CD4-positive, CD25-positive, alpha-beta regulatory T cell (primary cell): ENCODE measurements at regions not wholly inside any gene's neighbourhood (a gene's known extent, or its start where the extent isn't known, plus 50 kb on each side); places are given as distances from the start of the nearest gene placed in this dataset.

Source experiments
- ATAC-seq, 2 donors: fragments of 150-1000 bp; cut with Tn5 transposase; one replicate each; pipeline ENCODE4 v1.10.0; 2021; ENCODE audit warnings: low read depth in 2 of 2, moderate number of reproducible peaks in 2 of 2, moderate library complexity in 1 of 2
- DNase-seq, 3 donors: peaks; one replicate each; pipeline versions ENCODE4 v3.0.0 to v3.0.0-alpha.2; 2012 to 2022; ENCODE audit warnings: mixed read lengths in 1 of 3
- H3K27ac ChIP-seq: one replicate; pipeline ENCODE4 v1.7.0; 2013; ENCODE audit warnings: mild to moderate bottlenecking, low read length; ENCODE audit not compliant: insufficient read depth, poor library complexity, severe bottlenecking
- H3K27me3 ChIP-seq: one replicate; pipeline ENCODE4 v1.7.0; 2013; ENCODE audit warnings: low read length; ENCODE audit not compliant: control insufficient read depth, insufficient read depth
- H3K36me3 ChIP-seq: one replicate; pipeline ENCODE4 v1.7.0; 2013; ENCODE audit warnings: mild to moderate bottlenecking, low read length, moderate library complexity; ENCODE audit not compliant: control insufficient read depth, insufficient read depth
- H3K4me1 ChIP-seq: 2 replicates; pipeline ENCODE4 v1.7.0; 2013; ENCODE audit warnings: mild to moderate bottlenecking, low read length; ENCODE audit not compliant: insufficient read depth, control insufficient read depth, poor library complexity, severe bottlenecking
- H3K4me3 ChIP-seq: one replicate; pipeline ENCODE4 v1.7.0; 2013; ENCODE audit warnings: low read depth, mild to moderate bottlenecking, low read length, moderate library complexity
- H3K9me3 ChIP-seq, 2 experiments: 1 replicate in 1 of 2; 2 replicates in 1 of 2; pipeline ENCODE4 v1.7.0; 2013; ENCODE audit warnings: low read length in 2 of 2, mild to moderate bottlenecking in 1 of 2, moderate library complexity in 1 of 2; ENCODE audit not compliant: control insufficient read depth in 2 of 2
- H3K27ac Mint-ChIP-seq, 3 donors: one replicate each; pipeline ENCODE4 v1.8.0; 2020 to 2022; ENCODE audit warnings: mild to moderate bottlenecking in 3 of 3, mixed read lengths in 3 of 3, moderate library complexity in 2 of 3
- H3K27me3 Mint-ChIP-seq: one replicate; pipeline ENCODE4 v1.8.0; 2022; ENCODE audit warnings: mild to moderate bottlenecking, mixed read lengths
- H3K36me3 Mint-ChIP-seq: one replicate; pipeline ENCODE4 v1.8.0; 2020; ENCODE audit warnings: mixed read lengths
- H3K4me1 Mint-ChIP-seq, 4 donors: one replicate each; pipeline ENCODE4 v1.8.0; 2020 to 2022; ENCODE audit warnings: mixed read lengths in 4 of 4, mild to moderate bottlenecking in 1 of 4
- H3K4me3 Mint-ChIP-seq, 4 donors: one replicate each; pipeline ENCODE4 v1.8.0; 2020 to 2022; ENCODE audit warnings: mild to moderate bottlenecking in 4 of 4, mixed read lengths in 4 of 4, moderate library complexity in 3 of 4
- H3K9me3 Mint-ChIP-seq, 7 donors: one replicate each; pipeline ENCODE4 v1.8.0; 2020 to 2022; ENCODE audit warnings: mixed read lengths in 7 of 7, mild to moderate bottlenecking in 3 of 7, moderate library complexity in 2 of 7

- no peak for DNase-seq
- H3K9me3 ChIP-seq, result no peaks in the 10 kb centered on the region
Observed at GRCh38 chr4:124143632-124144031, 568.9 kb downstream of the ANKRD50 start.

GRCh38 chr4:124144238-124144654 lies 568.3 kb downstream of the ANKRD50 start:
- Histone ChIP-seq H3K4me3 (no peak overlapping the region), H3K27me3 (no peaks in the 10 kb centered on the region), H3K36me3 (no peaks in the 10 kb centered on the region), H3K9me3 (no peaks in the 10 kb centered on the region), H3K27ac (no peak overlapping the region), H3K4me1 (no peaks in the 10 kb centered on the region)
- Mint-ChIP-seq H3K9me3 (peaks cover 0 to 5% (median 0%) of the 10 kb centered on the region in 7 donors), H3K4me3 (no peak overlapping the region), H3K27me3 (no peaks in the 10 kb centered on the region), H3K4me1 (no peaks in the 10 kb centered on the region), H3K27ac (no peak overlapping the region), H3K36me3 (no peaks in the 10 kb centered on the region)
- DNase-seq (no peak), ATAC-seq (no peak)

More at GRCh38 chr4:124143632-124144031, 568.9 kb downstream of the ANKRD50 start:
- Histone ChIP-seq H3K4me1 (no peaks in the 10 kb centered on the region), H3K36me3 (no peaks in the 10 kb centered on the region), H3K27ac (no peak overlapping the region), H3K4me3 (no peak overlapping the region), H3K27me3 (no peaks in the 10 kb centered on the region)
- Mint-ChIP-seq H3K27ac (no peak overlapping the region), H3K9me3 (peaks cover 0 to 5% (median 0%) of the 10 kb centered on the region in 7 donors), H3K36me3 (no peaks in the 10 kb centered on the region), H3K27me3 (no peaks in the 10 kb centered on the region), H3K4me1 (no peaks in the 10 kb centered on the region), H3K4me3 (no peak overlapping the region)
- ATAC-seq, result no peak

GRCh38 chr4:124146068-124146467 lies 566.5 kb downstream of the ANKRD50 start:
- H3K4me3 ChIP-seq, result no peak overlapping the region
- DNase-seq (no peak), ATAC-seq (no peak)
- H3K27ac Mint-ChIP-seq, result no peak overlapping the region
- no peaks in the 10 kb centered on the region for H3K36me3 ChIP-seq
- H3K9me3 Mint-ChIP-seq, result peaks cover 0 to 5% (median 0%) of the 10 kb centered on the region in 7 donors
- no peaks in the 10 kb centered on the region for H3K27me3 ChIP-seq
- no peak overlapping the region for H3K4me3 Mint-ChIP-seq
- H3K4me1 Mint-ChIP-seq, result no peaks in the 10 kb centered on the region
- no peak overlapping the region for H3K27ac ChIP-seq
- no peaks in the 10 kb centered on the region for H3K27me3 Mint-ChIP-seq
- no peaks in the 10 kb centered on the region for H3K36me3 Mint-ChIP-seq
- no peaks in the 10 kb centered on the region for H3K9me3 ChIP-seq
- no peaks in the 10 kb centered on the region for H3K4me1 ChIP-seq

GRCh38 chr4:124151031-124151430 lies 561.5 kb downstream of the ANKRD50 start:
- Histone ChIP-seq H3K36me3 (no peaks in the 10 kb centered on the region), H3K4me3 (no peak overlapping the region), H3K9me3 (no peaks in the 10 kb centered on the region), H3K27ac (no peak overlapping the region), H3K4me1 (no peaks in the 10 kb centered on the region), H3K27me3 (no peaks in the 10 kb centered on the region)
- DNase-seq (no peak), ATAC-seq (no peak)
- peaks cover 0 to 5% (median 2%) of the 10 kb centered on the region in 7 donors for H3K9me3 Mint-ChIP-seq
- no peaks in the 10 kb centered on the region for H3K36me3 Mint-ChIP-seq
- H3K27me3 Mint-ChIP-seq, result no peaks in the 10 kb centered on the region
- H3K4me3 Mint-ChIP-seq, result no peak overlapping the region
- H3K4me1 Mint-ChIP-seq, result no peaks in the 10 kb centered on the region
- no peak overlapping the region for H3K27ac Mint-ChIP-seq

- Mint-ChIP-seq H3K36me3 (no peaks in the 10 kb centered on the region), H3K4me3 (no peak overlapping the region), H3K9me3 (peaks cover 0 to 7% (median 2%) of the 10 kb centered on the region in 7 donors), H3K4me1 (no peaks in the 10 kb centered on the region), H3K27ac (no peak overlapping the region), H3K27me3 (no peaks in the 10 kb centered on the region)
- no peaks in the 10 kb centered on the region for H3K4me1 ChIP-seq
- H3K27me3 ChIP-seq, result no peaks in the 10 kb centered on the region
- no peaks in the 10 kb centered on the region for H3K36me3 ChIP-seq
- ATAC-seq (no peak), DNase-seq (no peak)
- H3K27ac ChIP-seq, result no peak overlapping the region
- H3K9me3 ChIP-seq, result no peaks in the 10 kb centered on the region
- H3K4me3 ChIP-seq, result no peak overlapping the region
Observed at GRCh38 chr4:124152132-124152531, 560.4 kb downstream of the ANKRD50 start.

GRCh38 chr4:124155239-124155638 lies 557.3 kb downstream of the ANKRD50 start:
- H3K27me3 Mint-ChIP-seq, result no peaks in the 10 kb centered on the region
- peaks cover 5% of the 10 kb centered on the region for H3K36me3 Mint-ChIP-seq
- no peak overlapping the region for H3K4me3 Mint-ChIP-seq
- H3K4me1 Mint-ChIP-seq, result no peaks in the 10 kb centered on the region
- no peak overlapping the region for H3K27ac Mint-ChIP-seq
- H3K27me3 ChIP-seq, result no peaks in the 10 kb centered on the region
- H3K36me3 ChIP-seq, result no peaks in the 10 kb centered on the region
- DNase-seq, result no peak
- H3K9me3 Mint-ChIP-seq, result peaks cover 0 to 9% (median 3%) of the 10 kb centered on the region in 7 donors
- H3K27ac ChIP-seq, result no peak overlapping the region
- H3K9me3 ChIP-seq, result no peaks in the 10 kb centered on the region
- no peak for ATAC-seq
- H3K4me3 ChIP-seq, result no peak overlapping the region
- H3K4me1 ChIP-seq, result no peaks in the 10 kb centered on the region

GRCh38 chr4:124157396-124158083 lies 555.0 kb downstream of the ANKRD50 start:
- DNase-seq (no peak), ATAC-seq (no peak)
- no peak overlapping the region for H3K4me3 Mint-ChIP-seq
- H3K9me3 ChIP-seq, result no peaks in the 10 kb centered on the region
- peaks cover 0 to 9% (median 3%) of the 10 kb centered on the region in 7 donors for H3K9me3 Mint-ChIP-seq
- H3K27me3 ChIP-seq, result no peaks in the 10 kb centered on the region
- no peaks in the 10 kb centered on the region for H3K4me1 ChIP-seq
- H3K27ac Mint-ChIP-seq, result no peak overlapping the region
- no peaks in the 10 kb centered on the region for H3K4me1 Mint-ChIP-seq
- H3K27ac ChIP-seq, result no peak overlapping the region
- H3K36me3 Mint-ChIP-seq, result peaks cover 5% of the 10 kb centered on the region
- H3K4me3 ChIP-seq, result no peak overlapping the region
- H3K36me3 ChIP-seq, result no peaks in the 10 kb centered on the region
- no peaks in the 10 kb centered on the region for H3K27me3 Mint-ChIP-seq

GRCh38 chr4:124163401-124163800 lies 549.1 kb downstream of the ANKRD50 start:
- ATAC-seq (no peak), DNase-seq (no peak)
- no peaks in the 10 kb centered on the region for H3K27me3 ChIP-seq
- no peaks in the 10 kb centered on the region for H3K4me1 Mint-ChIP-seq
- no peak overlapping the region for H3K27ac Mint-ChIP-seq
- H3K9me3 ChIP-seq, result no peaks in the 10 kb centered on the region
- no peaks in the 10 kb centered on the region for H3K4me1 ChIP-seq
- no peak overlapping the region for H3K4me3 Mint-ChIP-seq
- no peaks in the 10 kb centered on the region for H3K36me3 ChIP-seq
- peaks cover 5% of the 10 kb centered on the region for H3K36me3 Mint-ChIP-seq
- H3K9me3 Mint-ChIP-seq, result peaks cover 0 to 9% (median 3%) of the 10 kb centered on the region in 7 donors
- no peaks in the 10 kb centered on the region for H3K27me3 Mint-ChIP-seq
- no peak overlapping the region for H3K27ac ChIP-seq
- no peak overlapping the region for H3K4me3 ChIP-seq
